ENCODE measurements at regions not wholly inside any gene's neighbourhood (a gene's known extent, or its start where the extent isn't known, plus 50 kb on each side); places are given as distances from the start of the nearest gene placed in this dataset.

- Histone ChIP-seq H3K9ac (no peak overlapping the region), H3K27me3 (no peaks in the 10 kb centered on the region), H3F3A (ENCODE audit: low read depth) (no peaks in the 10 kb centered on the region), H3K9me3 (ENCODE audit: low read depth) (no peaks in the 10 kb centered on the region), H4K20me1 (ENCODE audit: low read depth) (no peaks in the 10 kb centered on the region), H3K4me2 (no peak overlapping the region), H3K4me1 (peaks cover 7% of the 10 kb centered on the region), H3K27ac (no peak overlapping the region), H2AFZ (replicated peaks) (no peak overlapping the region), H3K36me3 (no peaks in the 10 kb centered on the region), H3K79me2 (ENCODE audit: low read depth) (no peaks in the 10 kb centered on the region), H3K4me3 (no peak overlapping the region)
- peaks cover 3% of the 10 kb centered on the region for H3K9me3 Mint-ChIP-seq
- no peak overlapping the region for H3K27ac Mint-ChIP-seq
- no peaks in the 10 kb centered on the region for H3K36me3 Mint-ChIP-seq
- TF ChIP-seq EZH2phosphoT487 (IDR thresholded peaks at IDR 0.05) (no peak), EZH2 (IDR thresholded peaks at IDR 0.05) (no peak), CTCF (IDR thresholded peaks at IDR 0.05) (no peak)
- H3K4me3 Mint-ChIP-seq: no peak overlapping the region
- peaks cover 6% of the 10 kb centered on the region for H3K27me3 Mint-ChIP-seq (ENCODE audit: insufficient read depth, low read depth)
- H3K4me1 Mint-ChIP-seq: peaks cover 13% of the 10 kb centered on the region
- DNase-seq (ENCODE audit: low spot score): no peak
These were observed 161.3 kb downstream of the PMP22 start for GRCh38 chr17:15103785-15104184.

- Mint-ChIP-seq H3K27me3 (ENCODE audit: insufficient read depth, low read depth) (peaks cover 3% of the 10 kb centered on the region), H3K4me3 (no peak overlapping the region), H3K4me1 (peaks cover 6% of the 10 kb centered on the region), H3K9me3 (peaks cover 8% of the 10 kb centered on the region), H3K36me3 (peaks cover 2% of the 10 kb centered on the region), H3K27ac (no peak overlapping the region)
- DNase-seq (ENCODE audit: low spot score): no peak
- no peaks in the 10 kb centered on the region for H4K20me1 ChIP-seq (ENCODE audit: low read depth)
- H3K79me2 ChIP-seq (ENCODE audit: low read depth): no peaks in the 10 kb centered on the region
- H3F3A ChIP-seq (ENCODE audit: low read depth): no peaks in the 10 kb centered on the region
- H3K9ac ChIP-seq: no peak overlapping the region
- H3K4me1 ChIP-seq: no peaks in the 10 kb centered on the region
- TF ChIP-seq EZH2 (IDR thresholded peaks at IDR 0.05) (no peak), CTCF (IDR thresholded peaks at IDR 0.05) (no peak)
- no peaks in the 10 kb centered on the region for H3K27me3 ChIP-seq
- no peak overlapping the region for H3K4me2 ChIP-seq
- H3K36me3 ChIP-seq: no peaks in the 10 kb centered on the region
- H3K4me3 ChIP-seq: no peak overlapping the region
- no peak overlapping the region for H3K27ac ChIP-seq
- no peak overlapping the region for H2AFZ ChIP-seq (replicated peaks)
- H3K9me3 ChIP-seq (ENCODE audit: low read depth): no peaks in the 10 kb centered on the region
These were observed 164.0 kb downstream of the PMP22 start for GRCh38 chr17:15101175-15101574.

- Histone ChIP-seq H4K20me1 (ENCODE audit: low read depth) (no peaks in the 10 kb centered on the region), H3K4me1 (peaks cover 2% of the 10 kb centered on the region), H3K36me3 (no peaks in the 10 kb centered on the region), H3K79me2 (ENCODE audit: low read depth) (no peaks in the 10 kb centered on the region), H3K9me3 (ENCODE audit: low read depth) (no peaks in the 10 kb centered on the region), H3K9ac (no peak overlapping the region), H3K27me3 (no peaks in the 10 kb centered on the region), H3K4me3 (no peak overlapping the region), H3F3A (ENCODE audit: low read depth) (no peaks in the 10 kb centered on the region), H2AFZ (replicated peaks) (no peak overlapping the region), H3K27ac (no peak overlapping the region), H3K4me2 (no peak overlapping the region)
- no peak overlapping the region for H3K4me3 Mint-ChIP-seq
- H3K36me3 Mint-ChIP-seq: peaks cover 2% of the 10 kb centered on the region
- H3K4me1 Mint-ChIP-seq: no peaks in the 10 kb centered on the region
- no peak for DNase-seq (ENCODE audit: low spot score)
- H3K9me3 Mint-ChIP-seq: peaks cover 6% of the 10 kb centered on the region
- H3K27ac Mint-ChIP-seq: no peak overlapping the region
- TF ChIP-seq EZH2 (IDR thresholded peaks at IDR 0.05): no peak
- TF ChIP-seq CTCF (IDR thresholded peaks at IDR 0.05): no peak
- no peak for TF ChIP-seq EZH2phosphoT487 (IDR thresholded peaks at IDR 0.05)
- peaks cover 2% of the 10 kb centered on the region for H3K27me3 Mint-ChIP-seq (ENCODE audit: insufficient read depth, low read depth)
These were observed 168.6 kb downstream of the PMP22 start for GRCh38 chr17:15096511-15096910.

- H3K27me3 ChIP-seq: no peaks in the 10 kb centered on the region
- peaks cover 6% of the 10 kb centered on the region for H3K9me3 Mint-ChIP-seq
- no peak overlapping the region for H3K27ac Mint-ChIP-seq
- DNase-seq (ENCODE audit: low spot score): no peak
- peaks cover 2% of the 10 kb centered on the region for H3K36me3 Mint-ChIP-seq
- peaks cover 8% of the 10 kb centered on the region for H3K4me1 ChIP-seq
- TF ChIP-seq EZH2 (IDR thresholded peaks at IDR 0.05): no peak
- TF ChIP-seq EZH2phosphoT487 (IDR thresholded peaks at IDR 0.05): no peak
- TF ChIP-seq CTCF (IDR thresholded peaks at IDR 0.05): no peak
- H3K9me3 ChIP-seq (ENCODE audit: low read depth): no peaks in the 10 kb centered on the region
- H3K27ac ChIP-seq: no peak overlapping the region
- H3K4me2 ChIP-seq: no peak overlapping the region
- no peaks in the 10 kb centered on the region for H3K36me3 ChIP-seq
- no peaks in the 10 kb centered on the region for H3F3A ChIP-seq (ENCODE audit: low read depth)
- no peaks in the 10 kb centered on the region for H3K27me3 Mint-ChIP-seq (ENCODE audit: insufficient read depth, low read depth)
- H4K20me1 ChIP-seq (ENCODE audit: low read depth): no peaks in the 10 kb centered on the region
- H3K4me1 Mint-ChIP-seq: no peaks in the 10 kb centered on the region
- H3K79me2 ChIP-seq (ENCODE audit: low read depth): no peaks in the 10 kb centered on the region
- no peak overlapping the region for H2AFZ ChIP-seq (replicated peaks)
- H3K4me3 ChIP-seq: no peak overlapping the region
- H3K4me3 Mint-ChIP-seq: no peak overlapping the region
- no peak overlapping the region for H3K9ac ChIP-seq
These were observed 169.2 kb downstream of the PMP22 start for GRCh38 chr17:15095935-15096334.
